ENCODE measurements at regions not wholly inside any gene's neighbourhood (a gene's known extent, or its start where the extent isn't known, plus 50 kb on each side); places are given as distances from the start of the nearest gene placed in this dataset.

DNA sequence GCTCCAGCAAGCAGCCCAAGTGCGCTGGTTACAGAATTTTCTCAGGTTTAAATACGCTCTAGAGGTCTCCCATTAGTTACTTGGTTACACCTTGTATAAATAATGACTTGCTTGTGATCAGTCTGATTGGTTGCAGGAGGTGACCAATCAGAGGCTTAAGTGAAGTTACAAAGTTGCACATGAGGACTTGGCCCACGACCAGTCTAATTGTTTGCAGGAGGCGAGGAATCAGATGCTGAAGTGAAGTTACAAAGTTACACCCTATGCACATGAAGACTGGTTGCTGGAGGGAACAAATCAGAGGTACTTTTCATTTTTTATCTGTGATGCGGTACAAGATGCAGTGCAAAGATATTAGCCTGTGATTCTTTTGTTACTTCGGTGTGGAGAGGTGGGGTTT, 80.7 kb downstream of the UBE2NL start:
- TF ChIP-seq, protein P1, sequence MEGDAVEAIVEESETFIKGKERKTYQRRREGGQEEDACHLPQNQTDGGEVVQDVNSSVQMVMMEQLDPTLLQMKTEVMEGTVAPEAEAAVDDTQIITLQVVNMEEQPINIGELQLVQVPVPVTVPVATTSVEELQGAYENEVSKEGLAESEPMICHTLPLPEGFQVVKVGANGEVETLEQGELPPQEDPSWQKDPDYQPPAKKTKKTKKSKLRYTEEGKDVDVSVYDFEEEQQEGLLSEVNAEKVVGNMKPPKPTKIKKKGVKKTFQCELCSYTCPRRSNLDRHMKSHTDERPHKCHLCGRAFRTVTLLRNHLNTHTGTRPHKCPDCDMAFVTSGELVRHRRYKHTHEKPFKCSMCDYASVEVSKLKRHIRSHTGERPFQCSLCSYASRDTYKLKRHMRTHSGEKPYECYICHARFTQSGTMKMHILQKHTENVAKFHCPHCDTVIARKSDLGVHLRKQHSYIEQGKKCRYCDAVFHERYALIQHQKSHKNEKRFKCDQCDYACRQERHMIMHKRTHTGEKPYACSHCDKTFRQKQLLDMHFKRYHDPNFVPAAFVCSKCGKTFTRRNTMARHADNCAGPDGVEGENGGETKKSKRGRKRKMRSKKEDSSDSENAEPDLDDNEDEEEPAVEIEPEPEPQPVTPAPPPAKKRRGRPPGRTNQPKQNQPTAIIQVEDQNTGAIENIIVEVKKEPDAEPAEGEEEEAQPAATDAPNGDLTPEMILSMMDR (IDR thresholded peaks at IDR 0.05): no peak
- TF ChIP-seq POLR2A (IDR thresholded peaks at IDR 0.05): no peak

All from right lobe of liver (tissue), 4 donors.